ENCODE measurements at regions not wholly inside any gene's neighbourhood (a gene's known extent, or its start where the extent isn't known, plus 50 kb on each side); places are given as distances from the start of the nearest gene placed in this dataset.

GRCh38 chr2:120939595-120940318 is 204.1 kb downstream of the GLI2 start:
- H3K4me1 Mint-ChIP-seq = no peaks in the 10 kb centered on the region
- no peaks in the 10 kb centered on the region for H3K9me3 Mint-ChIP-seq
- intact Hi-C loops (cut with micrococcal nuclease) = no loop called here
- H3K27me3 Mint-ChIP-seq = no peaks in the 10 kb centered on the region
- no peaks in the 10 kb centered on the region for H3K36me3 Mint-ChIP-seq (ENCODE audit: low read depth)
- DNase-seq = no peak
- no peak overlapping the region for H3K27ac Mint-ChIP-seq
- no peak overlapping the region for H3K4me3 Mint-ChIP-seq

GRCh38 chr2:120940319-120940696 is 204.6 kb downstream of the GLI2 start:
- no peak for DNase-seq
- no peaks in the 10 kb centered on the region for H3K27me3 Mint-ChIP-seq
- no peaks in the 10 kb centered on the region for H3K36me3 Mint-ChIP-seq (ENCODE audit: low read depth)
- H3K27ac Mint-ChIP-seq = no peak overlapping the region
- H3K4me3 Mint-ChIP-seq = no peak overlapping the region
- no peaks in the 10 kb centered on the region for H3K4me1 Mint-ChIP-seq
- intact Hi-C loops (cut with micrococcal nuclease) = no loop called here
- H3K9me3 Mint-ChIP-seq = no peaks in the 10 kb centered on the region

- no peaks in the 10 kb centered on the region for H3K9me3 Mint-ChIP-seq
- DNase-seq = no peak
- no peaks in the 10 kb centered on the region for H3K27me3 Mint-ChIP-seq
- no peak overlapping the region for H3K4me3 Mint-ChIP-seq
- intact Hi-C loops (cut with micrococcal nuclease) = no loop called here
- no peaks in the 10 kb centered on the region for H3K4me1 Mint-ChIP-seq
- H3K36me3 Mint-ChIP-seq (ENCODE audit: low read depth) = no peaks in the 10 kb centered on the region
- no peak overlapping the region for H3K27ac Mint-ChIP-seq
Measured at GRCh38 chr2:120940726-120941256, 205.1 kb downstream of the GLI2 start.

- H3K4me3 Mint-ChIP-seq = no peak overlapping the region
- H3K27me3 Mint-ChIP-seq = no peaks in the 10 kb centered on the region
- H3K9me3 Mint-ChIP-seq = no peaks in the 10 kb centered on the region
- no peaks in the 10 kb centered on the region for H3K36me3 Mint-ChIP-seq (ENCODE audit: low read depth)
- no peak overlapping the region for H3K27ac Mint-ChIP-seq
- intact Hi-C loops (cut with micrococcal nuclease) = no loop called here
- no peak for DNase-seq
- no peaks in the 10 kb centered on the region for H3K4me1 Mint-ChIP-seq
Measured at GRCh38 chr2:120941571-120942120, 206.0 kb downstream of the GLI2 start.

- Mint-ChIP-seq H3K27ac (peak overlapping the region; percentile 10), H3K9me3 (no peaks in the 10 kb centered on the region), H3K36me3 (ENCODE audit: low read depth) (no peaks in the 10 kb centered on the region), H3K4me3 (no peak overlapping the region), H3K27me3 (no peaks in the 10 kb centered on the region), H3K4me1 (no peaks in the 10 kb centered on the region)
- intact Hi-C loops (cut with micrococcal nuclease) = no loop called here
- DNase-seq = no peak
Measured at GRCh38 chr2:120942658-120943057, 207.0 kb downstream of the GLI2 start.

GRCh38 chr2:120943403-120944034 is 207.9 kb downstream of the GLI2 start:
- no peaks in the 10 kb centered on the region for H3K27me3 Mint-ChIP-seq
- DNase-seq = no peak
- H3K4me1 Mint-ChIP-seq = no peaks in the 10 kb centered on the region
- intact Hi-C loops (cut with micrococcal nuclease) = no loop called here
- no peaks in the 10 kb centered on the region for H3K36me3 Mint-ChIP-seq (ENCODE audit: low read depth)
- H3K27ac Mint-ChIP-seq = no peak overlapping the region
- H3K4me3 Mint-ChIP-seq = no peak overlapping the region
- no peaks in the 10 kb centered on the region for H3K9me3 Mint-ChIP-seq

GRCh38 chr2:120944575-120944974 is 208.9 kb downstream of the GLI2 start:
- H3K4me1 Mint-ChIP-seq = no peaks in the 10 kb centered on the region
- intact Hi-C loops (cut with micrococcal nuclease) = no loop called here

GRCh38 chr2:120945091-120945490 is 209.4 kb downstream of the GLI2 start:
- H3K36me3 Mint-ChIP-seq (ENCODE audit: low read depth) = no peaks in the 10 kb centered on the region
- no peaks in the 10 kb centered on the region for H3K9me3 Mint-ChIP-seq
- intact Hi-C loops (cut with micrococcal nuclease) = no loop called here
- H3K4me1 Mint-ChIP-seq = no peaks in the 10 kb centered on the region
- H3K27ac Mint-ChIP-seq = no peak overlapping the region
- H3K4me3 Mint-ChIP-seq = no peak overlapping the region
- DNase-seq = no peak
- no peaks in the 10 kb centered on the region for H3K27me3 Mint-ChIP-seq

More at GRCh38 chr2:120944575-120944974, 208.9 kb downstream of the GLI2 start:
- H3K36me3 Mint-ChIP-seq (ENCODE audit: low read depth) = no peaks in the 10 kb centered on the region
- H3K9me3 Mint-ChIP-seq = no peaks in the 10 kb centered on the region
- DNase-seq = no peak
- no peak overlapping the region for H3K27ac Mint-ChIP-seq
- H3K27me3 Mint-ChIP-seq = no peaks in the 10 kb centered on the region
- no peak overlapping the region for H3K4me3 Mint-ChIP-seq

- Mint-ChIP-seq H3K27ac (no peak overlapping the region), H3K36me3 (ENCODE audit: low read depth) (no peaks in the 10 kb centered on the region), H3K27me3 (no peaks in the 10 kb centered on the region), H3K4me3 (no peak overlapping the region), H3K4me1 (no peaks in the 10 kb centered on the region), H3K9me3 (no peaks in the 10 kb centered on the region)
- no peak for DNase-seq
- intact Hi-C loops (cut with micrococcal nuclease) = no loop called here
Measured at GRCh38 chr2:120945832-120946499, 210.3 kb downstream of the GLI2 start.

- Mint-ChIP-seq H3K27me3 (no peaks in the 10 kb centered on the region), H3K4me1 (no peaks in the 10 kb centered on the region), H3K36me3 (ENCODE audit: low read depth) (no peaks in the 10 kb centered on the region), H3K9me3 (no peaks in the 10 kb centered on the region), H3K4me3 (no peak overlapping the region), H3K27ac (no peak overlapping the region)
- DNase-seq = no peak
- intact Hi-C loops (cut with micrococcal nuclease) = no loop called here
Measured at GRCh38 chr2:120947327-120947726, 211.7 kb downstream of the GLI2 start.

GRCh38 chr2:120947982-120948661 is 212.5 kb downstream of the GLI2 start:
- H3K9me3 Mint-ChIP-seq = no peaks in the 10 kb centered on the region

GRCh38 chr2:120948662-120949011 is 213.0 kb downstream of the GLI2 start:
- intact Hi-C loops (cut with micrococcal nuclease) = no loop called here
- H3K27ac Mint-ChIP-seq = no peak overlapping the region
- no peaks in the 10 kb centered on the region for H3K36me3 Mint-ChIP-seq (ENCODE audit: low read depth)
- no peak for DNase-seq
- no peaks in the 10 kb centered on the region for H3K27me3 Mint-ChIP-seq
- H3K4me1 Mint-ChIP-seq = no peaks in the 10 kb centered on the region
- H3K4me3 Mint-ChIP-seq = no peak overlapping the region
- H3K9me3 Mint-ChIP-seq = no peaks in the 10 kb centered on the region

More at GRCh38 chr2:120947982-120948661, 212.5 kb downstream of the GLI2 start:
- Mint-ChIP-seq H3K4me3 (no peak overlapping the region), H3K4me1 (no peaks in the 10 kb centered on the region), H3K27ac (no peak overlapping the region), H3K36me3 (ENCODE audit: low read depth) (no peaks in the 10 kb centered on the region), H3K27me3 (no peaks in the 10 kb centered on the region)
- DNase-seq = no peak
- intact Hi-C loops (cut with micrococcal nuclease) = no loop called here

- no peak for DNase-seq
- Mint-ChIP-seq H3K27ac (no peak overlapping the region), H3K36me3 (ENCODE audit: low read depth) (no peaks in the 10 kb centered on the region), H3K4me1 (no peaks in the 10 kb centered on the region), H3K27me3 (no peaks in the 10 kb centered on the region), H3K4me3 (no peak overlapping the region), H3K9me3 (no peaks in the 10 kb centered on the region)
- intact Hi-C loops (cut with micrococcal nuclease) = no loop called here
Measured at GRCh38 chr2:120949027-120949956, 213.6 kb downstream of the GLI2 start.

Measured in activated CD4-positive, alpha-beta T cell treated with anti-CD3 and anti-CD28 coated beads, Interleukin-2, amount 10 ng/mL, durations not matched to agents 24 days and 14 days (primary cell).